ENCODE measurements at regions not wholly inside any gene's neighbourhood (a gene's known extent, or its start where the extent isn't known, plus 50 kb on each side); places are given as distances from the start of the nearest gene placed in this dataset.
"Not testable (repeated sequence)": the region's sequence is repeated elsewhere in the genome, so short reads cannot be mapped to it uniquely, and the experiment has no call there.

DNA sequence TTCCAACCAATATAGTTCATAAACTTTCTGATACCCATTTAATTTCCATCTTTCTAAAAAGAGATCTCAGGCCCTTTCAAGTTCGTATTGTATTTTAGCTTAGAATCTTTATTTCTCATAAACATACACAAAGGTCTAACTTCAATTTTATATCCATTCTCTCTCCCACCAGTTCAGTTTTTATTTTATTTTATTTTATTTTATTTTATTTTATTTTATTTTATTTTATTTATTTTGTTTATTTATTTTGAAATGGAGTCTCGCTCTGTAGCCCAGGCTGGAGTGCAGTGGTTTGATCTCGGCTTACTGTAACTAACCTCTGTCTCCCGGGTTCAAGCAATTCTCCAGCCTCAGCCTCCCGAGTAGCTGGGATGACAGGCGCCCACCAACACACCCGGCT lies 552.8 kb downstream of the SLITRK5 start:
- H3K27ac Mint-ChIP-seq: no peak overlapping the region
- no peaks in the 10 kb centered on the region for H3K4me1 Mint-ChIP-seq
- H3K36me3 Mint-ChIP-seq: no peaks in the 10 kb centered on the region
- no peaks in the 10 kb centered on the region for H3K27me3 Mint-ChIP-seq
- H3K4me3 Mint-ChIP-seq: no peak overlapping the region
- peaks cover 2 to 6% (median 3%) of the 10 kb centered on the region in 3 donors for H3K9me3 Mint-ChIP-seq

DNA sequence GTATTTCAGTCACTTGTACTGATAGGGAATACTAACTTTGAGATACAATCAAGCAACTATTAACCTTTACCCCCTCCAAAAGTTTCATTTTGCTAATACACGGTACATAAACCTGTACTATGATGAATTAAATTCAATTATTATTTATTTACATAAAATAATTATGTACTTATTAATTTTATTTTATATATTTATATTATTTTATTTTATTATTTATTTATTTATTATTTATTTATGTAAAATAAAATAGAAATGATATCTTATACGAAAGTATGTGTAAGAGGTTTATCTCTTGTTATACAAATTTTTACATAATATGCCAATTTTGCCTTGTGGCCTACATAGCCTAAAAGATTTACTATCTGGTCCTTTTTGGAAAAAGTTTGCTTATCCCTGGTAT lies 564.3 kb downstream of the SLITRK5 start:
- H3K4me3 Mint-ChIP-seq: no peak overlapping the region
- no peaks in the 10 kb centered on the region for H3K4me1 Mint-ChIP-seq
- H3K27ac Mint-ChIP-seq: no peak overlapping the region
- H3K27me3 Mint-ChIP-seq: no peaks in the 10 kb centered on the region
- no peaks in the 10 kb centered on the region for H3K36me3 Mint-ChIP-seq
- peaks cover 0 to 7% (median 1%) of the 10 kb centered on the region in 3 donors for H3K9me3 Mint-ChIP-seq

DNA sequence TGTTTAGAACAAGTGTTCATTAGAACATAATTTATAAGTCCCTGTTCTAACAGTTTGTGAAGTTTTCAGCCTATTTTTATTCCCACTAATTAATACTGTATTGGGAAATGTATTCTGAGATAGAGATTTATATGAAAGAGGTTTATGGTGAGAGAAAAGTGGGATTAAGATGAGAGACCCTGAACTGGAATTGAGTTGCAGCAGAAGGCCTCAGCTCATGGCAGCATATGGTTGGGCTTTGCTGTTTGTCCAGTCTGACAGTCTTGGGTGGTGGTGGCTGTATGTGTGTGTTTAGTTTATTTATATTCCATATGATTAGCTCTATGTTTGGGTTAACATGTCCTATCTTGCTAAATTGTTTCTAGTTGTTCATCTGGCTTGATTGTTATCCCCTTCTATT lies 575.1 kb downstream of the SLITRK5 start:
- Mint-ChIP-seq H3K9me3 (peaks cover 0 to 6% (median 2%) of the 10 kb centered on the region in 3 donors), H3K4me3 (no peak overlapping the region), H3K4me1 (no peaks in the 10 kb centered on the region), H3K36me3 (no peaks in the 10 kb centered on the region), H3K27me3 (no peaks in the 10 kb centered on the region), H3K27ac (no peak overlapping the region)

DNA sequence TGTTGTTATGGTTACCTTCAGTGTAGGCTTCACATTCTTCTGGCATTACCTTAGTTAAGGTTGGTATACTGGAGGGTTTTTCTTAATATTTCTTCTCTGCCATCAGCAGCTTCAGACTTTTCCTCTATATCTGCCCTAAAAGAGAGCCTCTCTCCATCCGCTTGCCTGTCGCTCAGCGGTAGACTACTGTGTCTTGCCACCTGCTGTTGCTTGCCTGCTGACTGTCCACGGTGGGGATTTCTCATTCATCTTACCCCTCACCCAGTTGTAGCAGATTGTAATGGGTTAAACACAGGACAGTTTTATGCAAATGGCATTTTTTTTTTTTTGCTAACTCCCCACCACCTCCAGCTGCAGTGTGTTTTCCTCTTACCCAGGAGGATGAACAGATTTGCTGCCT lies 577.2 kb downstream of the SLITRK5 start:
- no peaks in the 10 kb centered on the region for H3K36me3 Mint-ChIP-seq

DNA sequence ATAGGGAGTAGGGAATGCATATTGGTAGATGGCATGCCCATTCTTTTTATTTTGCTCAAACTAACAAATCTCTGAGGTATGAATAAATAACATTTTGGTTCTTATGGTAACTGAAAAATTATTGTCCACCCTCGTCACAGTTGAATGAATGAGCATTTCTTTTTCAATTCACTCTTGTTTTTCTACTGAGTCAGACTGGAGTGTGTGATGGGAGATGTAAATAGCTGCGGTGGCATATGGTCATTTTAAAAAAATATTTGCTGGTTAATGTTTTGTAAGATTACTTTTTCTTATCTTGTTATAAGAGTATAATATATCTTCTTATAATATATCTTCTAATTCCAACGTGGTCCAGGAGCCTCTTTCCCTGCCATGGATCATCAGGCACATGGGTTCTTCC lies 586.5 kb downstream of the SLITRK5 start:
- H3K27ac Mint-ChIP-seq: no peak overlapping the region
- no peaks in the 10 kb centered on the region for H3K27me3 Mint-ChIP-seq
- no peak overlapping the region for H3K4me3 Mint-ChIP-seq
- peaks cover 0 to 2% (median 2%) of the 10 kb centered on the region in 3 donors for H3K9me3 Mint-ChIP-seq
- H3K36me3 Mint-ChIP-seq: no peaks in the 10 kb centered on the region
- no peaks in the 10 kb centered on the region for H3K4me1 Mint-ChIP-seq

More for the DNA sequence above, 577.2 kb downstream of the SLITRK5 start:
- H3K4me3 Mint-ChIP-seq: no peak overlapping the region
- peaks cover 2 to 6% (median 2%) of the 10 kb centered on the region in 3 donors for H3K9me3 Mint-ChIP-seq
- no peaks in the 10 kb centered on the region for H3K4me1 Mint-ChIP-seq
- H3K27me3 Mint-ChIP-seq: no peaks in the 10 kb centered on the region
- H3K27ac Mint-ChIP-seq: no peak overlapping the region

DNA sequence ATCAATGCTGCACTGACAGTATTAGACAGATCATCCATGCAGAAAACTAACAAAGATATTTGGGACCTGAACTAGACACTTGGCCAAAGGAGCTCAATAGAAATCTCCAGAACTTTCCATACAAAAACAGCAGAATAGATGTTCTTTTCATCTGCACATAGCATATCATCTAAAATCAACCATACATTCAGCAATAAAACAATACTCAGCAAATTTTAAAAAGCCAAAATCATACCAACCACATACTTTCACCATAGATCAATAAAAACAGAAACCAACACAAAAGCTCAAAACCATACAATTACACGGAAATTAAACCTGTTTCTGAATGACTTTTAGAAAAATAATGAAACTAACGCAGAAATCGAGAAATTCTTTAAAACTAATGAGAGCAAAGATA lies 592.6 kb downstream of the SLITRK5 start:
- H3K9me3 Mint-ChIP-seq: peaks cover 0 to 10% (median 6%) of the 10 kb centered on the region in 3 donors
- no peaks in the 10 kb centered on the region for H3K27me3 Mint-ChIP-seq
- no peak overlapping the region for H3K4me3 Mint-ChIP-seq
- H3K27ac Mint-ChIP-seq: no peak overlapping the region
- H3K4me1 Mint-ChIP-seq: no peaks in the 10 kb centered on the region
- H3K36me3 Mint-ChIP-seq: no peaks in the 10 kb centered on the region

DNA sequence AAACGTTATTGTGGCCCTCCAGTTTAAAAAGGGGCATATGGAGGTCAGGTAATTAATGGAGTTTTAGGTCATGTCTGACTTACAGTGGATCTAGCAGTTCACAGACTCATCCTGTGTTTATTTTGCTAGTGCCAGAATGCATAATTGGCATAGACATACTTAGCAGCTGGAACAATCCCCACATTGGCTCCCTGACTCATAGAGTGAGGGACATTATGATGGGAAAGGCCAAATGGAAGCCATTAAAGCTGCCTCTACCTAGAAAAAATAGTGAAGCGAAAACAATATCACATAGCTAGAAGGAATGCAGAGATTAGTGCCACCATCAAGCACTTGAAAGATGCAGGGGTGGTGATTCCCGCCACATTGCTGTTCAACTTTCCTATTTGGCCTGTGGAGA lies 610.7 kb downstream of the SLITRK5 start:
- no peaks in the 10 kb centered on the region for H3K27me3 Mint-ChIP-seq
- H3K4me1 Mint-ChIP-seq: peaks cover 0 to 1% (median 0%) of the 10 kb centered on the region in 3 donors
- H3K9me3 Mint-ChIP-seq: peaks cover 0 to 20% (median 3%) of the 10 kb centered on the region in 3 donors
- H3K36me3 Mint-ChIP-seq: no peaks in the 10 kb centered on the region
- H3K4me3 Mint-ChIP-seq: no peak overlapping the region
- no peak overlapping the region for H3K27ac Mint-ChIP-seq

DNA sequence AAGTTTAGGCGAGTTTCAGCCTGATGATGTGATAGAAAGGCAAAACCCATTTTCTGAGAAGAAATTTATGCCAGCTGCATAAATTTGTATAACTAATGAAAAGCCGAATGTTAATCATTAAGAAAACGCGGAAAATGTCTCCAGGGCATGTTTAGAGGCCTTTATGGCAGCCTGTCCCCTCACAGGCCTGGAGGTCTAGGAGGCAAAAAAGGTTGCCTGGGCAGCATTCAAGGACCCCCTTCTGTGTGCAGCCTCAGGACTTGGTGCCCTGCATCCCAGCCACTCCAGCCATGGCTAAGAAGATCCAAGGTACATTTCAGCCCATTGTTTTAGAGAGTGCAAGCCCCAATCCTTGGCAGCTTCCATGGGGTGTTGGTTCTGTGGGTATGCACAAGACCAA lies 614.2 kb downstream of the SLITRK5 start:
- H3K36me3 Mint-ChIP-seq: no peaks in the 10 kb centered on the region
- no peaks in the 10 kb centered on the region for H3K27me3 Mint-ChIP-seq
- peaks cover 0 to 11% (median 5%) of the 10 kb centered on the region in 3 donors for H3K9me3 Mint-ChIP-seq
- H3K4me3 Mint-ChIP-seq: no peak overlapping the region
- H3K4me1 Mint-ChIP-seq: peaks cover 0 to 1% (median 0%) of the 10 kb centered on the region in 3 donors
- H3K27ac Mint-ChIP-seq: no peak overlapping the region

DNA sequence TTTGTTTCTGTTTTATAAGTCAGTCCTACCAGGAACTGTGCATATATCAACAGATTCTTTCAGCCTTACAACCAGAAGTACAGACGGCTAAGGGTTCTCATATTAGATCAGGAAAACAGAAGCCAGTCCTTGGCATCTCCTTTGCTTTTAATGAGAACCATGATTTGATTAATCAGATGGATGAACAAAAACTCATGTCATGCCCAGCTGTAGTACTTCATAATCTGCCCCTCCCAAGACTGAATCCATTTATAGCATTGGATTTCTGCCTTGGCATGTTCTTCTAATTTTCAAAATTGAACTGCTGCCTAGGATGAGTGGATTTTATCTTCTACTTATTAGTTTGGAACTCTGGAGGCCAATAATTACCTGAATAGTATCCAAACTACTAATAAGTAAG lies 617.2 kb downstream of the SLITRK5 start:
- H3K9me3 Mint-ChIP-seq: peaks cover 1 to 13% (median 4%) of the 10 kb centered on the region in 3 donors
- H3K4me1 Mint-ChIP-seq: no peaks in the 10 kb centered on the region
- no peak overlapping the region for H3K27ac Mint-ChIP-seq
- H3K27me3 Mint-ChIP-seq: no peaks in the 10 kb centered on the region
- no peaks in the 10 kb centered on the region for H3K36me3 Mint-ChIP-seq
- no peak overlapping the region for H3K4me3 Mint-ChIP-seq

DNA sequence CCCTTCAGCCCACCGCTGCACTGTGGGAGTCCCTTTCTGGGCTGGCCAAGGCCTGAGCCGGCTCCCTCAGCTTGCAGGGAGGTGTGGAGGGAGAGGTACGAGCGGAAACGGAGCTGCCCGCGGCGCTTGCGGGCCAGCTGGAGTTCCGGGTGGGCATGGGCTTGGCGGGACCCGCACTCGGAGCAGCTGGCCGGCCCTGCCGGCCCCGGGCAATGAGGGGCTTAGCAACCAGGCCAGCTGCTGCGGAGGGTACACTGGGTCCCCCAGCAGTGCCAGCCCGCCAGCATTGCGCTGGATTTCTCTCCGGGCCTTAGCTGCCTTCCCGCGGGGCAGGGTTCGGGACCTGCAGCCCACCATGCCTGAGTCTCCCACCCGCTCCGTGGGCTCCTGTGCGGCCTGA lies 620.6 kb downstream of the SLITRK5 start:
- not testable (repeated sequence) for H3K4me3 Mint-ChIP-seq, H3K9me3 Mint-ChIP-seq, H3K27ac Mint-ChIP-seq, H3K4me1 Mint-ChIP-seq, H3K36me3 Mint-ChIP-seq, H3K27me3 Mint-ChIP-seq

DNA sequence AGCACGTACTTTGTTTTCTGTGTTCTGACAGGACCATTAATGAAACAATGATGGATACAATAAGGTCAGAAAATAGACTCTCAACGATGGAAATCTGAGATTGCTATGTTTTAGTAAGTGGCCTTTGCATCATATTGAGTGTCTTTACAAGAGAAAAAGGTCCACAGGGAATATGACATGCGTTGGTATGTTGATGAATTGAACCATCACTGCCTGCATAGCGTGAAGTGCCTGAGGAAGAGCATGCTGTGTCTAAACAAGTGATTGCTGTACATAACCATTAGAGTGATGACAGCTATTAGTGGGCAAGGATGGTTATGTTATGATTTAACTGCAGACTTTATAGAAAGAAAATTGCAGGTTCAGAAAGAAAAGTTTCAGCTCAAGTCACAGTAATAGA lies 623.2 kb downstream of the SLITRK5 start:
- Mint-ChIP-seq H3K4me1 (no peaks in the 10 kb centered on the region), H3K9me3 (peaks cover 1 to 10% (median 2%) of the 10 kb centered on the region in 3 donors), H3K4me3 (no peak overlapping the region), H3K36me3 (no peaks in the 10 kb centered on the region), H3K27me3 (no peaks in the 10 kb centered on the region), H3K27ac (no peak overlapping the region)

DNA sequence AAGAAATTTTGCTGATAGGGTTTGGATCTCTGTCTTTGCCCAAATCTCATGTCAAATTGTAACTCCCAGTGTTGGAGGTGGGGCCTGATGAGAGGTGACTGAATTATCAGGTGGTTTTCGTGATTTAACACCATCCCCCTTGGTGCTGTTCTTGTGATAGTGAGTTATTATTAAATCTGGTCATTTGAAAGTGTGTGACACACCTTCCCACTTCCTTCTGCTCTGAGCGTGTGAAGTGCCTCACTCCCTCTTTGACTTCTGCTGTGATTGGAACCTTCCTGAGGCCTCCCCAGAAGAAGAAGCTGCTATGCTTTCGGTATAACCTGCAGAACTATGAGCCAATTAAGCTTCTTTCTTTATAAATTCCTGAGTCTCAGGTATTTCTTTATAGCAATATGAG lies 632.0 kb downstream of the SLITRK5 start:
- no peak overlapping the region for H3K27ac Mint-ChIP-seq
- H3K4me3 Mint-ChIP-seq: no peak overlapping the region
- no peaks in the 10 kb centered on the region for H3K36me3 Mint-ChIP-seq
- no peaks in the 10 kb centered on the region for H3K27me3 Mint-ChIP-seq
- H3K4me1 Mint-ChIP-seq: no peaks in the 10 kb centered on the region
- H3K9me3 Mint-ChIP-seq: peaks cover 4 to 10% (median 5%) of the 10 kb centered on the region in 3 donors

DNA sequence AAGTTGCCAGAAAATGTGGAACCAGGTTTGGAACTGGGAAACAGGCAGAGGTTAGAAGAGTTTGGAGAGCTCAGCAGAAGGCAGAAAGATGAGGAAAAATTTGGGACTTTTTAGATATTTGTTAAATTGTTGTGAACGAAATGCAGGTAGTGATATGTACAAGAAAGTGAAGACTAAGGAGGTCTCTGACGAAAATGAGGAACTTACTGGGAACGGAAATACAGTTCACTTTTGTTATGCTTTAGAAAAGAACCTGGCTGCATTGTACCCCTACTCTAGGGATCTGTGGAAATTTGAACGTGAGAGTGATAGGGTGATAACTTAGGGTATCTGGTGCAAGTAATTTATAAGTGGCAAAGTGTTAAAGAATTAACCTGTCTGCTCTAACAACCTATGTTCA lies 632.4 kb downstream of the SLITRK5 start:
- Mint-ChIP-seq H3K4me1 (no peaks in the 10 kb centered on the region), H3K4me3 (no peak overlapping the region), H3K9me3 (peaks cover 4 to 10% (median 5%) of the 10 kb centered on the region in 3 donors), H3K36me3 (no peaks in the 10 kb centered on the region), H3K27ac (no peak overlapping the region), H3K27me3 (no peaks in the 10 kb centered on the region)

DNA sequence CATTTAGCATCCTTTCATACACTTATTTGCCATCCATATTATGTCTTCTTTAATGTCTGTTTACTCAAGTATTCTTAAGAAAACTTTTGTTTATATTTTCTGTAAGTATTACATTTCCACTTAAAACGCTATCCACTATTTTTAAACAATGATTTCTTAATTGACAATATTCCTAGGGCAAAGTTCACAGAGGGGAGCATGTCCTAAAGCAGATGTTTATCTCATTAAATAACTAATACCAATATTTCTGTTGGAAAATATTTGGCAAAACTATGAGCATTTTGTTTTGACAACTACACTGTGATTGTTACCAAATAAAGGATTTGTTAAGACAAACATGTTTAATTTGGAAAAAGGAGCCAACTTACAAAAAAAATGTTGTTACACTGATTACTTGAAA lies 643.3 kb downstream of the SLITRK5 start:
- Mint-ChIP-seq H3K27me3 (no peaks in the 10 kb centered on the region), H3K4me1 (no peaks in the 10 kb centered on the region), H3K27ac (no peak overlapping the region), H3K36me3 (no peaks in the 10 kb centered on the region), H3K4me3 (no peak overlapping the region), H3K9me3 (peaks cover 0 to 8% (median 4%) of the 10 kb centered on the region in 3 donors)

DNA sequence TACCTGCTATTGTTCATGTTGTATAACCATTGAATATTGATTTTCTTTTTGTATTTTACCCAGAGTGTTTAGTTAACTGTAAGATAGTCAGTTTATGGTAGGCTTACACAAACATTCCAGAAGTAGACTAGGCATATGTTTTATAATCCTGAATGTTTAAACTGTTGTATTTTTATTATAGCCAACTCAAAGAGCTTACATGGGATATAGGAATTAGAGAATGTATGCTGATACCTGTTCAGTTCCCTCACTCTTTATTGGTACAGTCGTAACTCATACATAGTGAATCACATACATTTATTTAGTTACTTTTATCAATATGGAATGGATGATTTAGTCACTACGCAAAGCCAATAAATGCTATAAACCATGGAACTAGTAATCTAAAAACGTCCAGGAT lies 657.9 kb downstream of the SLITRK5 start:
- Mint-ChIP-seq H3K27ac (no peak overlapping the region), H3K4me3 (no peak overlapping the region), H3K27me3 (no peaks in the 10 kb centered on the region), H3K9me3 (peaks cover 0 to 3% (median 1%) of the 10 kb centered on the region in 3 donors), H3K36me3 (no peaks in the 10 kb centered on the region), H3K4me1 (no peaks in the 10 kb centered on the region)

DNA sequence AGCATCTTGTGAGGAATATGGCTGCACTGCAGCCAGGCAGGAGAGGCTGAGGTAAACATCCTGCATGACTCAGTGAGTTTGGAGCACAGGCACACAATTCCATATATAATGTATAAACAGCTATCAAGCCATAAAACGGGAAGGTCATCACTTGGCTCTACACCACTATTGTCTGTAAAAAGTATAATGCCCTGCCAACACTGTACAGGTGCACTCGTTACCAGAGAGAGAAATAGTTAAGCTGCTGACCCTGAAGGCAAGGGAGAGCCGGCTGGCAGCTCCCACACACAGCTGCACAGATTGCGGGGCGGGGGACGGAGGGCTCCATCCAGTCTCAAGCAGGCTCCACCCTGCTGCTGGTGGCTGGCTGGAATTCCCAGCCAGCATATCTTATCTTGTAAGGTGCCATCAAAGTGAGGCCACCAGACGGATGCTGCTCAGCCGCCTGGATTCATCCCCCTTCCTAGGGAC lies 668.1 kb downstream of the SLITRK5 start:
- no peaks in the 10 kb centered on the region for H3K36me3 Mint-ChIP-seq
- peaks cover 1 to 9% (median 3%) of the 10 kb centered on the region in 3 donors for H3K9me3 Mint-ChIP-seq
- no peaks in the 10 kb centered on the region for H3K27me3 Mint-ChIP-seq
- H3K4me3 Mint-ChIP-seq: no peak overlapping the region
- no peak overlapping the region for H3K27ac Mint-ChIP-seq
- peaks cover 0 to under 1% (median 0%) of the 10 kb centered on the region in 3 donors for H3K4me1 Mint-ChIP-seq
